ENCODE measurements at regions not wholly inside any gene's neighbourhood (a gene's known extent, or its start where the extent isn't known, plus 50 kb on each side); places are given as distances from the start of the nearest gene placed in this dataset.

- Histone ChIP-seq H3K36me3 (no peaks in the 10 kb centered on the region), H3K4me3 (no peak overlapping the region), H3K27ac (no peak overlapping the region), H3K4me1 (no peaks in the 10 kb centered on the region), H3K27me3 (no peaks in the 10 kb centered on the region), H3K9me3 (no peaks in the 10 kb centered on the region)
- intact Hi-C loops (cut with DNase I), result no loop called here
- no peak for DNase-seq
- TF ChIP-seq POLR2A (IDR thresholded peaks at IDR 0.05), result no peak
- no peak for TF ChIP-seq POLR2AphosphoS5 (IDR thresholded peaks at IDR 0.05)
- TF ChIP-seq EP300 (IDR thresholded peaks at IDR 0.05), result no peak
- no peak for TF ChIP-seq CTCF (IDR thresholded peaks at IDR 0.05)
These were observed 215.6 kb upstream of the TMEFF2 start for GRCh38 chr2:192410319-192410718.

GRCh38 chr2:192407692-192408091, 213.0 kb upstream of the TMEFF2 start:
- Histone ChIP-seq H3K4me1 (no peaks in the 10 kb centered on the region), H3K4me3 (no peak overlapping the region), H3K36me3 (no peaks in the 10 kb centered on the region), H3K27me3 (no peaks in the 10 kb centered on the region), H3K27ac (no peak overlapping the region), H3K9me3 (no peaks in the 10 kb centered on the region)
- intact Hi-C loops (cut with DNase I), result no loop called here
- no peak for DNase-seq
- 77 to 85% methylated on average over 5 of the region's 5 CpGs for WGBS, 2 donors
- TF ChIP-seq EP300 (IDR thresholded peaks at IDR 0.05) (no peak), POLR2A (IDR thresholded peaks at IDR 0.05) (no peak), POLR2AphosphoS5 (IDR thresholded peaks at IDR 0.05) (no peak)

- no peaks in the 10 kb centered on the region for H3K9me3 ChIP-seq
- TF ChIP-seq EP300 (IDR thresholded peaks at IDR 0.05) (no peak), POLR2AphosphoS5 (IDR thresholded peaks at IDR 0.05) (no peak), CTCF (IDR thresholded peaks at IDR 0.05) (no peak), POLR2A (IDR thresholded peaks at IDR 0.05) (no peak)
- H3K4me1 ChIP-seq, result no peaks in the 10 kb centered on the region
- H3K4me3 ChIP-seq, result no peak overlapping the region
- DNase-seq, result no peak
- H3K27me3 ChIP-seq, result no peaks in the 10 kb centered on the region
- WGBS, 2 donors, result 80 to 88% methylated on average over 6 of the region's 6 CpGs
- no peaks in the 10 kb centered on the region for H3K36me3 ChIP-seq
- H3K27ac ChIP-seq, result no peak overlapping the region
- intact Hi-C loops (cut with DNase I), result no loop called here
These were observed 203.5 kb upstream of the TMEFF2 start for GRCh38 chr2:192398236-192398635.

GRCh38 chr2:192394605-192395004, 199.9 kb upstream of the TMEFF2 start:
- Histone ChIP-seq H3K36me3 (no peaks in the 10 kb centered on the region), H3K4me1 (no peaks in the 10 kb centered on the region), H3K4me3 (no peak overlapping the region), H3K9me3 (no peaks in the 10 kb centered on the region), H3K27me3 (no peaks in the 10 kb centered on the region), H3K27ac (no peak overlapping the region)
- DNase-seq, result no peak
- TF ChIP-seq POLR2A (IDR thresholded peaks at IDR 0.05), result no peak
- TF ChIP-seq CTCF (IDR thresholded peaks at IDR 0.05), result no peak
- TF ChIP-seq EP300 (IDR thresholded peaks at IDR 0.05), result no peak
- intact Hi-C loops (cut with DNase I), result no loop called here
- WGBS, 2 donors, result 83 to 89% methylated on average over 3 of the region's 3 CpGs

- no peaks in the 10 kb centered on the region for H3K4me1 ChIP-seq
- H3K9me3 ChIP-seq, result peaks cover 0 to 2% (median 0%) of the 10 kb centered on the region in 4 donors
- intact Hi-C loops (cut with DNase I), result no loop called here
- no peak overlapping the region for H3K4me3 ChIP-seq
- no peak overlapping the region for H3K27ac ChIP-seq
- no peaks in the 10 kb centered on the region for H3K36me3 ChIP-seq
- TF ChIP-seq POLR2AphosphoS5 (IDR thresholded peaks at IDR 0.05), result no peak
- no peak for TF ChIP-seq EP300 (IDR thresholded peaks at IDR 0.05)
- TF ChIP-seq CTCF (IDR thresholded peaks at IDR 0.05), result no peak
- TF ChIP-seq POLR2A (IDR thresholded peaks at IDR 0.05), result no peak
- DNase-seq, result no peak
- H3K27me3 ChIP-seq, result no peaks in the 10 kb centered on the region
These were observed 196.3 kb upstream of the TMEFF2 start for GRCh38 chr2:192391041-192391440.

Measured in sigmoid colon (tissue), 6 donors.